GM23338 (cell line): ENCODE measurements at regions not wholly inside any gene's neighbourhood (a gene's known extent, or its start where the extent isn't known, plus 50 kb on each side); places are given as distances from the start of the nearest gene placed in this dataset.

Experiments
- ATAC-seq: fragments of 200-7000 bp; cut with Tn5 transposase; 3 replicates; pipeline ENCODE4 v1.9.1; 2020
- DNase-seq: peaks from one replicate; pipeline ENCODE4 v3.0.0-alpha.2; 2015; ENCODE audit warnings: low spot score
- H2AFZ ChIP-seq: fragments of 200-600 bp; sonication (generic); 2 replicates; pipeline ENCODE4 v1.8.0; 2016; ENCODE audit warnings: antibody characterized with exemption, mild to moderate bottlenecking, moderate library complexity
- H3F3A ChIP-seq: fragments of 200-600 bp; sonication (generic); replicated peaks from 2 replicates; pipeline ENCODE4 v1.8.0; 2017; ENCODE audit warnings: antibody characterized with exemption, mixed run types, low read depth
- H3K27ac ChIP-seq: fragments of 200-600 bp; sonication (generic); 2 replicates; pipeline ENCODE4 v1.6.1; 2016; ENCODE audit warnings: low read depth
- H3K27me3 ChIP-seq: fragments of 200-600 bp; sonication (generic); 2 replicates; pipeline ENCODE4 v1.8.0; 2016; ENCODE audit warnings: mild to moderate bottlenecking, mixed run types, moderate library complexity; ENCODE audit not compliant: insufficient read depth
- H3K36me3 ChIP-seq: fragments of 200-600 bp; sonication (generic); 2 replicates; pipeline ENCODE4 v1.8.0; 2016; ENCODE audit warnings: mild to moderate bottlenecking; ENCODE audit not compliant: insufficient read depth
- H3K4me1 ChIP-seq: fragments of 200-600 bp; sonication (generic); 2 replicates; pipeline ENCODE4 v1.8.0; 2016; ENCODE audit warnings: mild to moderate bottlenecking, moderate library complexity; ENCODE audit not compliant: insufficient read depth
- H3K4me2 ChIP-seq: fragments of 200-600 bp; sonication (generic); 2 replicates; pipeline ENCODE4 v1.7.1; 2017; ENCODE audit warnings: mixed run types
- H3K4me3 ChIP-seq: fragments of 200-600 bp; sonication (generic); 2 replicates; pipeline ENCODE4 v1.6.1; 2016; ENCODE audit warnings: mixed run types
- H3K79me2 ChIP-seq: fragments of 200-600 bp; sonication (generic); replicated peaks from 2 replicates; pipeline ENCODE4 v1.8.0; 2017; ENCODE audit warnings: mild to moderate bottlenecking; ENCODE audit not compliant: insufficient read depth
- H3K9me2 ChIP-seq: fragments of 200-600 bp; sonication (generic); 2 replicates; pipeline ENCODE4 v1.8.0; 2017; ENCODE audit not compliant: insufficient read depth
- H4K20me1 ChIP-seq: fragments of 200-600 bp; sonication (generic); replicated peaks from 2 replicates; pipeline ENCODE4 v1.8.0; 2017; ENCODE audit warnings: mild to moderate bottlenecking; ENCODE audit not compliant: insufficient read depth
- H3K27ac Mint-ChIP-seq: 2 replicates; pipeline ENCODE4 v1.8.0; 2020; ENCODE audit warnings: inconsistent platforms, mild to moderate bottlenecking, moderate library complexity, mixed read lengths
- H3K27me3 Mint-ChIP-seq: 3 replicates; pipeline ENCODE4 v1.8.0; 2022; ENCODE audit warnings: low read depth, mild to moderate bottlenecking, moderate library complexity, mixed read lengths, inconsistent platforms; ENCODE audit not compliant: insufficient read depth, poor library complexity
- H3K36me3 Mint-ChIP-seq: 3 replicates; pipeline ENCODE4 v1.8.0; 2021; ENCODE audit warnings: low read depth, mild to moderate bottlenecking, inconsistent platforms, moderate library complexity, mixed read lengths
- H3K4me1 Mint-ChIP-seq: 3 replicates; pipeline ENCODE4 v1.8.0; 2020; ENCODE audit warnings: mild to moderate bottlenecking, inconsistent platforms, mixed read lengths
- H3K4me3 Mint-ChIP-seq: 3 replicates; pipeline ENCODE4 v1.8.0; 2021; ENCODE audit warnings: moderate library complexity, mild to moderate bottlenecking, inconsistent platforms, mixed read lengths
- H3K9me3 Mint-ChIP-seq: 3 replicates; pipeline ENCODE4 v1.8.0; 2020; ENCODE audit warnings: moderate library complexity, mild to moderate bottlenecking, inconsistent platforms, mixed read lengths
- CREB1 ChIP-seq: fragments of 250-450 bp; sonication (Bioruptor Pico); IDR thresholded peaks from 2 replicates; pipeline ENCODE4 v1.5.0; 2020; ENCODE audit warnings: low read depth, mild to moderate bottlenecking, moderate library complexity
- EZH2 ChIP-seq: fragments of 200-600 bp; sonication (generic); IDR thresholded peaks from one replicate; pipeline ENCODE4 v1.8.0; 2017; ENCODE audit warnings: antibody characterized with exemption, mild to moderate bottlenecking, low read depth; ENCODE audit not compliant: unreplicated experiment
- EZH2phosphoT487 ChIP-seq: fragments of 200-600 bp; sonication (generic); IDR thresholded peaks from one replicate; pipeline ENCODE4 v1.8.1; 2018; ENCODE audit warnings: antibody characterized with exemption; ENCODE audit not compliant: unreplicated experiment
- JUNB ChIP-seq: IDR thresholded peaks from one replicate; pipeline ENCODE4 v1.6.1; 2016; ENCODE audit warnings: antibody characterized with exemption; ENCODE audit not compliant: unreplicated experiment
- POLR2AphosphoS5 ChIP-seq: IDR thresholded peaks from 2 replicates; pipeline ENCODE4 v1.6.1; 2016; ENCODE audit warnings: antibody characterized with exemption, low read depth
- STAT1 ChIP-seq: IDR thresholded peaks from one replicate; pipeline ENCODE4 v1.6.1; 2016; ENCODE audit warnings: antibody characterized with exemption; ENCODE audit not compliant: unreplicated experiment
- ZNF114 ChIP-seq: fragments of 250-450 bp; sonication (Bioruptor Pico); IDR thresholded peaks from 2 replicates; pipeline ENCODE4 v1.5.0; 2020; ENCODE audit warnings: mild to moderate bottlenecking, moderate library complexity
- ZNF331 ChIP-seq: fragments of 250-450 bp; sonication (Bioruptor Pico); IDR thresholded peaks from 2 replicates; pipeline ENCODE4 v1.5.0; 2020; ENCODE audit warnings: low read depth, mild to moderate bottlenecking, moderate library complexity
- TF ChIP-seq, protein P1 (sequence below): IDR thresholded peaks from one replicate; pipeline ENCODE4 v1.6.1; 2018; ENCODE audit warnings: antibody characterized with exemption; ENCODE audit not compliant: unreplicated experiment
- TF ChIP-seq, protein P2 (sequence below), 2 experiments: fragments of 200-600 bp in 1 of 2; sonication (generic) in 1 of 2; conservative IDR thresholded peaks; 2 replicates each; pipeline versions ENCODE4 v1.5.1 to v1.6.1; 2016 to 2017; ENCODE audit warnings: antibody characterized with exemption in 2 of 2, low read depth in 2 of 2, mild to moderate bottlenecking in 2 of 2, moderate library complexity in 1 of 2
- TF ChIP-seq, protein P3 (sequence below): IDR thresholded peaks from 2 replicates; pipeline ENCODE4 v1.6.1; 2016; ENCODE audit warnings: antibody characterized with exemption

DNA sequence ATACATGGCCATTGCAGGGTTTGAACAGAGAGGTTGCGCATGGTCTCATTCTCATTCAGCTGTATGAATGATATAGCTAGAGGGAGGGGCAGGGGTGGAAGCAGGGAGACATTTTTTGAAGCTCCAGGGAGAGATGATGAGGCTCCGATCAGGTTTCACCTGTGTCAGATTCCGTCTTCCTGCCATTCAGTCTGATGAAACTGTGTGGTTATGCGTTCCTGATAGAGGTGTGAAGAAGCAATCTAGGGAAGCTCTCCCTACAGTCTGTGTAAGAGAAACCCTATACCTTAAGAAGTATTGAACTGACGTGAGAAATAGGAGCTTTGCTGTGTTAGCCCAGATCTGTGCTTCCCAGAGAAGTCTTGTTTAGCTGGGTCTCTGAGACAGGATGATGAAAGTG lies 171.9 kb upstream of the NDN start:
- Mint-ChIP-seq H3K27me3 (peaks cover 13% of the 10 kb centered on the region), H3K36me3 (peaks cover 12% of the 10 kb centered on the region; the same call in 1 of the 3 replicates), H3K27ac (no peak overlapping the region), H3K9me3 (peaks cover 78% of the 10 kb centered on the region), H3K4me3 (no peak overlapping the region), H3K4me1 (peaks cover 15% of the 10 kb centered on the region; the same call in 2 of the 3 replicates)
- Histone ChIP-seq H3K4me1 (peaks cover 6% of the 10 kb centered on the region; the same call in 1 of the 2 replicates), H3K79me2 (no peaks in the 10 kb centered on the region), H2AFZ (peak overlapping the region; percentile 86), H3K4me3 (no peak overlapping the region), H3K4me2 (no peak overlapping the region; the same call in 1 of the 2 replicates), H3K27ac (no peak overlapping the region), H3K27me3 (no peaks in the 10 kb centered on the region), H3K36me3 (no peaks in the 10 kb centered on the region), H3F3A (no peaks in the 10 kb centered on the region), H3K9me2 (no peaks in the 10 kb centered on the region), H4K20me1 (no peaks in the 10 kb centered on the region)
- TF ChIP-seq, protein P1, sequence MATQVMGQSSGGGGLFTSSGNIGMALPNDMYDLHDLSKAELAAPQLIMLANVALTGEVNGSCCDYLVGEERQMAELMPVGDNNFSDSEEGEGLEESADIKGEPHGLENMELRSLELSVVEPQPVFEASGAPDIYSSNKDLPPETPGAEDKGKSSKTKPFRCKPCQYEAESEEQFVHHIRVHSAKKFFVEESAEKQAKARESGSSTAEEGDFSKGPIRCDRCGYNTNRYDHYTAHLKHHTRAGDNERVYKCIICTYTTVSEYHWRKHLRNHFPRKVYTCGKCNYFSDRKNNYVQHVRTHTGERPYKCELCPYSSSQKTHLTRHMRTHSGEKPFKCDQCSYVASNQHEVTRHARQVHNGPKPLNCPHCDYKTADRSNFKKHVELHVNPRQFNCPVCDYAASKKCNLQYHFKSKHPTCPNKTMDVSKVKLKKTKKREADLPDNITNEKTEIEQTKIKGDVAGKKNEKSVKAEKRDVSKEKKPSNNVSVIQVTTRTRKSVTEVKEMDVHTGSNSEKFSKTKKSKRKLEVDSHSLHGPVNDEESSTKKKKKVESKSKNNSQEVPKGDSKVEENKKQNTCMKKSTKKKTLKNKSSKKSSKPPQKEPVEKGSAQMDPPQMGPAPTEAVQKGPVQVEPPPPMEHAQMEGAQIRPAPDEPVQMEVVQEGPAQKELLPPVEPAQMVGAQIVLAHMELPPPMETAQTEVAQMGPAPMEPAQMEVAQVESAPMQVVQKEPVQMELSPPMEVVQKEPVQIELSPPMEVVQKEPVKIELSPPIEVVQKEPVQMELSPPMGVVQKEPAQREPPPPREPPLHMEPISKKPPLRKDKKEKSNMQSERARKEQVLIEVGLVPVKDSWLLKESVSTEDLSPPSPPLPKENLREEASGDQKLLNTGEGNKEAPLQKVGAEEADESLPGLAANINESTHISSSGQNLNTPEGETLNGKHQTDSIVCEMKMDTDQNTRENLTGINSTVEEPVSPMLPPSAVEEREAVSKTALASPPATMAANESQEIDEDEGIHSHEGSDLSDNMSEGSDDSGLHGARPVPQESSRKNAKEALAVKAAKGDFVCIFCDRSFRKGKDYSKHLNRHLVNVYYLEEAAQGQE = no peak
- no peak for TF ChIP-seq EZH2phosphoT487
- no peak for TF ChIP-seq ZNF331 (CRISPR knock-in tag)
- no peak for TF ChIP-seq JUNB
- ATAC-seq = no peak
- no peak for DNase-seq

DNA sequence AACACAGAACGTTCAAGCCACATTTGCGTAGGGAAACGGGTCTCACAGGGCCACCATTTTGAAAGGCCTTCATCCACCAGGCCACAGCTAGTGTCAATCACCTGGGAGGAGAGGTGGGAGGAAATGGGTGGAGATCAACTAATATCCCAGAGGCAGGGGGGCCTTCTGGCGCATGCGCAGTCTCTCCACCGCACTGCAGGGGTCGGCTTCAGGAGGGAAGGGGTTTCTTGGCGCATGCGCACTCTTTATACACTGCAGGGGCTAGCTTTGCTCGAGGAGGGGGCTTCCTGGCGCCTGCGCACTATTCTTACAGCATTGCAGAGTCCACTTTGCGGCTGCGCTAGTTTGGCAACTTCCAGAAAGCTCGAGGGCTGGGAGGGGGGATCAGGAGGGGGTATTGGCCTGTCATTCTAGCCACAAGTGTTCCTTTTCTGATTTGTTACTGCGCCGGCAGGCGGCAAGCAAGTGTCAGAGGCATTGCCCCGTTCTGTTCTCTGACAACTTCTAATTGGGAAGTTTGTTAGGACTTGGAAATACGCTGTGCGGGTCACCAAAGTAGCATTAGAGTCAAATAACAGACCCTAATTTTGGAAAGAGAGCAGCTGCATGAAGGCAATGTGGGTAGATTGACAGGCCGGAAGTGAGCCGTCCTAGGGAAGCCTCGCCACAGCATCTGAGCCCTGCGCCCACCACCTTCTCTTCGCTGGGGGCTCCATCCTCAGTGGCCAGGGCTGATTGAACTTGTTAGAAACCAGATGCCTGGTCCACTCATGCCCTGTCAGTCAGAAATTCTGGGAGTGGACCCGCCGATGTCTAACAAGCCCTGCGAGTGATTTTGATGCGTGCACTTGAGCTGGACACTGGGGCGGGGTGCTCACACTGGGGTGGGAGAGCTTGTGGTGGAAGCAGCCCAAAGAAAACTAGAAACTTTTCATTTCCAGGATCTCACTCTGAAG lies 173.5 kb upstream of the NDN start:
- peaks cover 15% of the 10 kb centered on the region; the same call in 2 of the 3 replicates for H3K4me1 Mint-ChIP-seq
- no peak overlapping the region for H3K27ac ChIP-seq
- ATAC-seq (peak; percentile 41), DNase-seq (peak; percentile 80)
- no peak overlapping the region for H3K4me2 ChIP-seq
- H3K36me3 ChIP-seq = no peaks in the 10 kb centered on the region
- H3K79me2 ChIP-seq = no peaks in the 10 kb centered on the region
- peak overlapping the region; percentile 39; the same call in 1 of the 2 replicates for H3K4me3 ChIP-seq
- H3K27me3 Mint-ChIP-seq = peaks cover 8% of the 10 kb centered on the region
- no peaks in the 10 kb centered on the region for H3F3A ChIP-seq
- H4K20me1 ChIP-seq = no peaks in the 10 kb centered on the region
- H3K4me3 Mint-ChIP-seq = no peak overlapping the region
- no peak overlapping the region for H3K27ac Mint-ChIP-seq
- 0 out of 2 replicates have a peak, but pooled peaks cover 6% of the 10 kb centered on the region for H3K4me1 ChIP-seq
- peak overlapping the region; percentile 86 for H2AFZ ChIP-seq
- no peaks in the 10 kb centered on the region for H3K9me2 ChIP-seq
- H3K27me3 ChIP-seq = no peaks in the 10 kb centered on the region
- H3K36me3 Mint-ChIP-seq = peaks cover 9% of the 10 kb centered on the region; the same call in 1 of the 3 replicates
- peaks cover 66% of the 10 kb centered on the region for H3K9me3 Mint-ChIP-seq
- TF ChIP-seq CREB1 (CRISPR knock-in tag) (no peak), POLR2AphosphoS5 (no peak), JUNB (no peak), ZNF331 (CRISPR knock-in tag) (no peak), ZNF114 (CRISPR knock-in tag) (no peak), EZH2 (no peak), STAT1 (no peak)
- TF ChIP-seq, protein P2, sequence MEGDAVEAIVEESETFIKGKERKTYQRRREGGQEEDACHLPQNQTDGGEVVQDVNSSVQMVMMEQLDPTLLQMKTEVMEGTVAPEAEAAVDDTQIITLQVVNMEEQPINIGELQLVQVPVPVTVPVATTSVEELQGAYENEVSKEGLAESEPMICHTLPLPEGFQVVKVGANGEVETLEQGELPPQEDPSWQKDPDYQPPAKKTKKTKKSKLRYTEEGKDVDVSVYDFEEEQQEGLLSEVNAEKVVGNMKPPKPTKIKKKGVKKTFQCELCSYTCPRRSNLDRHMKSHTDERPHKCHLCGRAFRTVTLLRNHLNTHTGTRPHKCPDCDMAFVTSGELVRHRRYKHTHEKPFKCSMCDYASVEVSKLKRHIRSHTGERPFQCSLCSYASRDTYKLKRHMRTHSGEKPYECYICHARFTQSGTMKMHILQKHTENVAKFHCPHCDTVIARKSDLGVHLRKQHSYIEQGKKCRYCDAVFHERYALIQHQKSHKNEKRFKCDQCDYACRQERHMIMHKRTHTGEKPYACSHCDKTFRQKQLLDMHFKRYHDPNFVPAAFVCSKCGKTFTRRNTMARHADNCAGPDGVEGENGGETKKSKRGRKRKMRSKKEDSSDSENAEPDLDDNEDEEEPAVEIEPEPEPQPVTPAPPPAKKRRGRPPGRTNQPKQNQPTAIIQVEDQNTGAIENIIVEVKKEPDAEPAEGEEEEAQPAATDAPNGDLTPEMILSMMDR (conservative IDR thresholded peaks at IDR 0.05; ENCODE audit: low read depth in 2 of 2) = no peak
- TF ChIP-seq, protein P1 = no peak
- TF ChIP-seq, protein P3, sequence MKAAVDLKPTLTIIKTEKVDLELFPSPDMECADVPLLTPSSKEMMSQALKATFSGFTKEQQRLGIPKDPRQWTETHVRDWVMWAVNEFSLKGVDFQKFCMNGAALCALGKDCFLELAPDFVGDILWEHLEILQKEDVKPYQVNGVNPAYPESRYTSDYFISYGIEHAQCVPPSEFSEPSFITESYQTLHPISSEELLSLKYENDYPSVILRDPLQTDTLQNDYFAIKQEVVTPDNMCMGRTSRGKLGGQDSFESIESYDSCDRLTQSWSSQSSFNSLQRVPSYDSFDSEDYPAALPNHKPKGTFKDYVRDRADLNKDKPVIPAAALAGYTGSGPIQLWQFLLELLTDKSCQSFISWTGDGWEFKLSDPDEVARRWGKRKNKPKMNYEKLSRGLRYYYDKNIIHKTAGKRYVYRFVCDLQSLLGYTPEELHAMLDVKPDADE = no peak
